ENCODE measurements at regions not wholly inside any gene's neighbourhood (a gene's known extent, or its start where the extent isn't known, plus 50 kb on each side); places are given as distances from the start of the nearest gene placed in this dataset.
A peak's percentile ranks its signal among the peaks of the same experiment; 100 is the strongest.
"Not testable (repeated sequence)": the region's sequence is repeated elsewhere in the genome, so short reads cannot be mapped to it uniquely, and the experiment has no call there.

GRCh38 chr6:128736780-128737179, 146.2 kb upstream of the LAMA2 start:
- no peak for DNase-seq

GRCh38 chr6:128731249-128732165, 151.4 kb upstream of the LAMA2 start:
- DNase-seq = no peak

- DNase-seq = no peak
Measured at GRCh38 chr6:128727500-128727899, 155.4 kb upstream of the LAMA2 start.

- DNase-seq = peak; percentile 16
Measured at GRCh38 chr6:128725271-128726233, 157.4 kb upstream of the LAMA2 start.

- no peak for DNase-seq
Measured at GRCh38 chr6:128724738-128725137, 158.2 kb upstream of the LAMA2 start.

- DNase-seq = no peak
Measured at GRCh38 chr6:128723667-128724066, 159.3 kb upstream of the LAMA2 start.

GRCh38 chr6:128720891-128721290, 162.0 kb upstream of the LAMA2 start:
- DNase-seq = no peak

- DNase-seq = no peak
Measured at GRCh38 chr6:128719786-128720185, 163.2 kb upstream of the LAMA2 start.

GRCh38 chr6:128713461-128713860, 169.5 kb upstream of the LAMA2 start:
- no peak for DNase-seq

GRCh38 chr6:128712898-128713297, 170.0 kb upstream of the LAMA2 start:
- no peak for DNase-seq

GRCh38 chr6:128711149-128711548, 171.8 kb upstream of the LAMA2 start:
- DNase-seq = no peak

- no peak for DNase-seq
Measured at GRCh38 chr6:128710315-128710714, 172.6 kb upstream of the LAMA2 start.

- no peak for DNase-seq
Measured at GRCh38 chr6:128704601-128705000, 178.3 kb upstream of the LAMA2 start.

GRCh38 chr6:128703794-128704193, 179.1 kb upstream of the LAMA2 start:
- DNase-seq = not testable (repeated sequence)

- no peak for DNase-seq
Measured at GRCh38 chr6:128696691-128697689, 176.6 kb upstream of the PTPRK start.

GRCh38 chr6:128694303-128695009, 174.1 kb upstream of the PTPRK start:
- DNase-seq = no peak

GRCh38 chr6:128690063-128690462, 169.7 kb upstream of the PTPRK start:
- DNase-seq = no peak

- no peak for DNase-seq
Measured at GRCh38 chr6:128686084-128686483, 165.7 kb upstream of the PTPRK start.

- no peak for DNase-seq
Measured at GRCh38 chr6:128676456-128676855, 156.1 kb upstream of the PTPRK start.

GRCh38 chr6:128672023-128672422, 151.6 kb upstream of the PTPRK start:
- no peak for DNase-seq

- DNase-seq = no peak
Measured at GRCh38 chr6:128667339-128667858, 147.0 kb upstream of the PTPRK start.
